ENCODE measurements at regions not wholly inside any gene's neighbourhood (a gene's known extent, or its start where the extent isn't known, plus 50 kb on each side); places are given as distances from the start of the nearest gene placed in this dataset.

DNA sequence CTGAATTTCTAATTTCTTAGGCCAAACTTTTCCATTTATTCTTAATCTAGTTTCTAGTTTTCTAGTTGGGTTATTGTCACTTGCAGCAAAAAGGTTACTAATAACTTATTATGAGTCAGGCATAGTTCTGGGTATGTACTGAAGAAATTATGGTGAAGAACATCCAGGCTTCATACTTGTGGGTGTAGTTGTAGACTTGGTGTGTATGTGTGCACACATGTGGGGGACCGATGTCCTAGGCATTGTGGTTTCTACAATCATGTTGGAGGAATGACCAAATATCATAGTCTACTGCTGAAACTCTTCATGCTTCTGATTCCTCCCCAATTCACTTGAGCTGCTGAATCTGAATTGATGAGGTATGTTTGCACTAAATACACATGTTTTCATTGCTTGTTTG is 141.2 kb downstream of the PMAIP1 start:
- TF ChIP-seq, protein P1, sequence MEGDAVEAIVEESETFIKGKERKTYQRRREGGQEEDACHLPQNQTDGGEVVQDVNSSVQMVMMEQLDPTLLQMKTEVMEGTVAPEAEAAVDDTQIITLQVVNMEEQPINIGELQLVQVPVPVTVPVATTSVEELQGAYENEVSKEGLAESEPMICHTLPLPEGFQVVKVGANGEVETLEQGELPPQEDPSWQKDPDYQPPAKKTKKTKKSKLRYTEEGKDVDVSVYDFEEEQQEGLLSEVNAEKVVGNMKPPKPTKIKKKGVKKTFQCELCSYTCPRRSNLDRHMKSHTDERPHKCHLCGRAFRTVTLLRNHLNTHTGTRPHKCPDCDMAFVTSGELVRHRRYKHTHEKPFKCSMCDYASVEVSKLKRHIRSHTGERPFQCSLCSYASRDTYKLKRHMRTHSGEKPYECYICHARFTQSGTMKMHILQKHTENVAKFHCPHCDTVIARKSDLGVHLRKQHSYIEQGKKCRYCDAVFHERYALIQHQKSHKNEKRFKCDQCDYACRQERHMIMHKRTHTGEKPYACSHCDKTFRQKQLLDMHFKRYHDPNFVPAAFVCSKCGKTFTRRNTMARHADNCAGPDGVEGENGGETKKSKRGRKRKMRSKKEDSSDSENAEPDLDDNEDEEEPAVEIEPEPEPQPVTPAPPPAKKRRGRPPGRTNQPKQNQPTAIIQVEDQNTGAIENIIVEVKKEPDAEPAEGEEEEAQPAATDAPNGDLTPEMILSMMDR (IDR thresholded peaks at IDR 0.05; ENCODE audit: control extremely low read depth, extremely low read depth, low read depth, missing control alignments) = no peak
- ChIA-PET POLR2A (no interaction called here), CTCF (no interaction called here)
- DNase-seq (ENCODE audit: extremely low spot score) = no peak

GRCh38 chr18:60038731-60039130 is 138.9 kb downstream of the PMAIP1 start:
- ChIA-PET POLR2A (no interaction called here), CTCF (no interaction called here)
- no peak for DNase-seq (ENCODE audit: extremely low spot score)
- TF ChIP-seq, protein P1 (IDR thresholded peaks at IDR 0.05; ENCODE audit: control extremely low read depth, extremely low read depth, low read depth, missing control alignments) = no peak

GRCh38 chr18:60027397-60027796 is 127.6 kb downstream of the PMAIP1 start:
- ChIA-PET POLR2A (no interaction called here), CTCF (no interaction called here)
- TF ChIP-seq, protein P1 (IDR thresholded peaks at IDR 0.05; ENCODE audit: control extremely low read depth, extremely low read depth, low read depth, missing control alignments) = no peak
- DNase-seq (ENCODE audit: extremely low spot score) = no peak

DNA sequence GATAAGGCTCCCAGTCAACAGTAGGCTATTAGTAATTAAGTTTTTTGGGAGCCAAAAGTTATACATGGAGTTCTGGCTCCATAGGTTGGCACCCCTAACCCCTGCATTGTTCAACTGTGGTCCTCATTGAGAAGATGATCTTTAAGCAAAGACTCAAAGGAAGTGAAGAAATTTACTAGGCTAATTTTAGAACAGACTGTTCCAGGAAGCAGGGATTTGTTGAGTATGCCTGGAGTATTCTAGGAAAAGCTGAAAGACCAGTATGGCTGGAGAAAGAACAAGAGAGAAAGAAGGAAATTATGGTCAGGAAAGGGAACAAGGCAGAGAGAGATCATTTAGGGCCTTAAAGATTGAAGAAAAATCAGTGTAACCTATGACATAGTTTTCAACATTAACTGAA is 125.1 kb downstream of the PMAIP1 start:
- ChIA-PET POLR2A (no interaction called here), CTCF (interaction anchor here (1.1 to 1.7 kb wide), 3 partner anchors 15 to 29 kb away, joined by 3 to 5 read pairs (median 3); no protein-coding TSS in a partner anchor)
- DNase-seq (ENCODE audit: extremely low spot score) = no peak
- TF ChIP-seq, protein P1 (IDR thresholded peaks at IDR 0.05; ENCODE audit: control extremely low read depth, extremely low read depth, low read depth, missing control alignments) = no peak

- no peak for DNase-seq (ENCODE audit: extremely low spot score)
- CTCF ChIA-PET = no interaction called here
- TF ChIP-seq, protein P1 (IDR thresholded peaks at IDR 0.05; ENCODE audit: control extremely low read depth, extremely low read depth, low read depth, missing control alignments) = no peak
- POLR2A ChIA-PET = no interaction called here
Measured at GRCh38 chr18:60024345-60024744, 124.5 kb downstream of the PMAIP1 start.

GRCh38 chr18:60022671-60023276 is 123.0 kb downstream of the PMAIP1 start:
- ChIA-PET POLR2A (no interaction called here), CTCF (no interaction called here)
- TF ChIP-seq, protein P1 (IDR thresholded peaks at IDR 0.05; ENCODE audit: control extremely low read depth, extremely low read depth, low read depth, missing control alignments) = no peak
- no peak for DNase-seq (ENCODE audit: extremely low spot score)
